A673 (cell line): ENCODE measurements at regions not wholly inside any gene's neighbourhood (a gene's known extent, or its start where the extent isn't known, plus 50 kb on each side); places are given as distances from the start of the nearest gene placed in this dataset.

Source experiments
- CTCF ChIP-seq: fragments of 300-800, 200-600 bp; sonication (generic); conservative IDR thresholded peaks from 2 replicates; pipeline ENCODE4 v1.5.1; 2017; ENCODE audit warnings: low read depth, mild to moderate bottlenecking, antibody characterized with exemption, low read length, moderate library complexity, mixed read lengths
- EZH2 ChIP-seq: fragments of 200-600 bp; sonication (generic); IDR thresholded peaks from 2 replicates; pipeline ENCODE4 v1.6.1; 2017; ENCODE audit warnings: borderline replicate concordance, low read depth, mild to moderate bottlenecking, mixed read lengths, antibody characterized with exemption, low read length; ENCODE audit not compliant: poor library complexity, severe bottlenecking

GRCh38 chr10:104540181-104540580 is 100.9 kb upstream of the SORCS3 start:
- TF ChIP-seq CTCF, result no peak
- no peak for TF ChIP-seq EZH2
